NCI-H526 treated with DMSO at 0.1 percent for 48 hours (cell line): ENCODE measurements at regions not wholly inside any gene's neighbourhood (a gene's known extent, or its start where the extent isn't known, plus 50 kb on each side); places are given as distances from the start of the nearest gene placed in this dataset.
A peak's percentile ranks its signal among the peaks of the same experiment; 100 is the strongest.
"Not testable (repeated sequence)": the region's sequence is repeated elsewhere in the genome, so short reads cannot be mapped to it uniquely, and the experiment has no call there.

Experiments
- DNase-seq: peaks from one replicate; lab custom pipeline; 2025; lab: John Stamatoyannopoulos, UW

- no peak for DNase-seq
Observed at GRCh38 chr15:79157631-79158592, 67.3 kb upstream of the RASGRF1 start.

- DNase-seq: no peak
Observed at GRCh38 chr15:79156704-79157375, 66.3 kb upstream of the RASGRF1 start.

GRCh38 chr15:79154483-79155135 is 64.0 kb upstream of the RASGRF1 start:
- DNase-seq: peak; percentile 62

GRCh38 chr15:79144290-79144689 is 53.7 kb upstream of the RASGRF1 start:
- DNase-seq: not testable (repeated sequence)

DNA sequence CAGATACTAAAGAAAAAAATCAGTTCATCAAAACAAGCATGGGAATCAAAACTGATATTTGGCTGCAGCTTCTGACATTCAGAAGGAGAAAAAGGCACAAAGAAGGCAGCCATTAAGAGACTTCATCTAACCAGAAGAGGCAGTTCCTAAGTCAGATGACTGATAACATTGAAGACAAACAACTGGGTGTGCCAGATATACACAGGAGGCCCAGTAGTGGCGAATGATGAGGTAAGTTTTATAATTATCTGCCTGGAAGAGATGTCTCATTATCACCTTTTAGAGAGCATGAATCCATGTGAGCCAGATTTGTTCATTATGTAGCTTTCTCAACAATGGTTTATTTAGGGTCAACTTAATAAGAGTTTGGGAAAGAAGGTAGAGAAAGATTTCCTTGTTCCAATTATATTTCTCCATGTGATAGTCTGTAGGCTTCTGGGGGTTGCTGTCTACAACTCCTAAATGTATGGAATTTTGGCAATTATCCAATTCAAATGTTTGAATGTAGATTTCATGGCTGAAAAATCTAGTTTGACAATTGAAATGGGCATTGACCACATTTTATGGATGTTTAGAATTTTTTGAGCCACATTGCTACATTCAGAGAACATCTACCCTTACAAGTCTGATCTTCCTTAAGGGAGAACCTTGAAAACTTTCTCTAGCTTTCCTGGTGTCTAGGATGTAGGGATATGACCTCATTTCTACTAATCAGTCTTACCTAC is 50.4 kb upstream of the RASGRF1 start:
- DNase-seq: no peak
